ENCODE measurements at regions not wholly inside any gene's neighbourhood (a gene's known extent, or its start where the extent isn't known, plus 50 kb on each side); places are given as distances from the start of the nearest gene placed in this dataset.

DNA sequence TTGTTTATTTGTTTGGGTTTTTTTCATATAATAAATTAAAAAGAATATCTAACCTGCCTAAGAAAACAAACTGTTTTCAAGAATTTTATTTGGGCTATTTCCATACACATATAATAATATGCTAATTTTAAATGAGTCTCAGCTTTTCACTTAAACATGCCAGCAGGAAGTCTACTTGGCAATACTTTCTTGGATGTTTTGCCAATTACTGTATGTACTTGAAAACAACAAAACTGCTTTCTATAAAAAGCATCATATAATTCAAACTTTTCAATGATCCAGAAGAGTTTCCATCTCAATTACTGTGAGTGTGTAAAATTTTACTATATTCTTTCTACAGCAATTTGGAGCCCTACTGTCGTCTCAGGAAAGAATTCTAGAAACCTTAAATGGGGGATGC, 961.2 kb downstream of the PCDH17 start (continued):
- no peak for TF ChIP-seq ZNF384 (IDR thresholded peaks at IDR 0.05; ENCODE audit: borderline replicate concordance, low read depth, low read length)
- no peak for TF ChIP-seq STAT3 (IDR thresholded peaks at IDR 0.05; ENCODE audit: low read depth, low read length)
- TF ChIP-seq, protein P1, sequence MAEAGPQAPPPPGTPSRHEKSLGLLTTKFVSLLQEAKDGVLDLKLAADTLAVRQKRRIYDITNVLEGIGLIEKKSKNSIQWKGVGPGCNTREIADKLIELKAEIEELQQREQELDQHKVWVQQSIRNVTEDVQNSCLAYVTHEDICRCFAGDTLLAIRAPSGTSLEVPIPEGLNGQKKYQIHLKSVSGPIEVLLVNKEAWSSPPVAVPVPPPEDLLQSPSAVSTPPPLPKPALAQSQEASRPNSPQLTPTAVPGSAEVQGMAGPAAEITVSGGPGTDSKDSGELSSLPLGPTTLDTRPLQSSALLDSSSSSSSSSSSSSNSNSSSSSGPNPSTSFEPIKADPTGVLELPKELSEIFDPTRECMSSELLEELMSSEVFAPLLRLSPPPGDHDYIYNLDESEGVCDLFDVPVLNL (IDR thresholded peaks at IDR 0.05; ENCODE audit: low read depth, low read length), result no peak

DNA sequence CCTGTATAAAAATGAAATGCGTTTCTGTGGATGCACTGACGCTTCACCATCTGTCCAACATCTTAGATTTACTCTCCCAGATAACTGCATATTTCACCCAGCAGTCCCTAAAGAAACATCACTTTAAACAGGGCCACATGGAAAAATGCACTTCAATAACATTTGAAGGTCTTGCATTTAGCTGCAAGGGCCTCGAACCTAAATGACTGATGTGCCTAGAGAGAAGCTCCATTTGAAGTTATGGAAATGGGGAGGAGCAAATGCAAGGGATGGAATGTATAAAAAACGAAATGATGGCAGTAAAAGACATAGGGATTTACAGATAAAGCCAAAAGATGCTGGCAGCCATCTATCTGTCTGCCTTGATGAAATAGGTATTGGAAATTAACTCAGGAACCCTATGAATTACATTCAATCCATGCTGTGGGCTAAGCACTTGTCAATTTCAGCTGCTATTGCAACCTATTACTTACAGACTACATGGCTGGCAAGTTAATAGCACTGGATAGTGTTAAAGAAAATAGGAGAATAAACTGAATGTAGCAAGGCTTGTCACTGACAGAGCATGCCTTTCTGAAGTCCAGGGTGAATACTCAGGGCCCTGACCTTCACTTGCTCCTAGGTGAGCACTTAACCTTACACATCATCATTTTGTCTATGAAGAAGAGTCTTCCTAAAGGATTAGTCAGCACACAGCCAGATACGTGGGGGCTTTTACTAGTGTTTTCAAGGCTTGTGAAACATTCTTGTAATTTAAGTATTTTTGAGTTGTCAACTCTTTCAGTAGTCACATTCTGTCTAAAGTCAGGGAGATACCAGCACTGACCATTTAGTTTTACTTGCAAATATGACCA, 963.4 kb downstream of the PCDH17 start:
- FAIRE-seq, result no peak
- in situ Hi-C loops (cut with MboI), result no loop called here
- POLR2A ChIA-PET, result no interaction called here
- TF ChIP-seq EGR1 (IDR thresholded peaks at IDR 0.05; ENCODE audit: borderline replicate concordance in 1 of 2, low read depth in 2 of 2, low read length in 2 of 2) (no peak), MEF2A (IDR thresholded peaks at IDR 0.05; ENCODE audit: insufficient read depth, low read depth, low read length) (no peak), IKZF2 (IDR thresholded peaks at IDR 0.05) (no peak), SMAD5 (IDR thresholded peaks at IDR 0.05; ENCODE audit: low read depth) (no peak), ATF7 (IDR thresholded peaks at IDR 0.05; ENCODE audit: low read depth) (no peak), HDAC6 (IDR thresholded peaks at IDR 0.05; ENCODE audit: unreplicated experiment) (no peak), POU2F2 (IDR thresholded peaks at IDR 0.05; ENCODE audit: borderline replicate concordance, low read depth, low read length) (no peak), CBX5 (IDR thresholded peaks at IDR 0.05; ENCODE audit: low read depth) (no peak), JUNB (IDR thresholded peaks at IDR 0.05) (no peak), SIN3A (IDR thresholded peaks at IDR 0.05; ENCODE audit: low read depth, low read length) (no peak)
- TF ChIP-seq, protein P2, sequence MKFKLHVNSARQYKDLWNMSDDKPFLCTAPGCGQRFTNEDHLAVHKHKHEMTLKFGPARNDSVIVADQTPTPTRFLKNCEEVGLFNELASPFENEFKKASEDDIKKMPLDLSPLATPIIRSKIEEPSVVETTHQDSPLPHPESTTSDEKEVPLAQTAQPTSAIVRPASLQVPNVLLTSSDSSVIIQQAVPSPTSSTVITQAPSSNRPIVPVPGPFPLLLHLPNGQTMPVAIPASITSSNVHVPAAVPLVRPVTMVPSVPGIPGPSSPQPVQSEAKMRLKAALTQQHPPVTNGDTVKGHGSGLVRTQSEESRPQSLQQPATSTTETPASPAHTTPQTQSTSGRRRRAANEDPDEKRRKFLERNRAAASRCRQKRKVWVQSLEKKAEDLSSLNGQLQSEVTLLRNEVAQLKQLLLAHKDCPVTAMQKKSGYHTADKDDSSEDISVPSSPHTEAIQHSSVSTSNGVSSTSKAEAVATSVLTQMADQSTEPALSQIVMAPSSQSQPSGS (IDR thresholded peaks at IDR 0.05; ENCODE audit: low read length), result no peak
- TF ChIP-seq, protein P3, sequence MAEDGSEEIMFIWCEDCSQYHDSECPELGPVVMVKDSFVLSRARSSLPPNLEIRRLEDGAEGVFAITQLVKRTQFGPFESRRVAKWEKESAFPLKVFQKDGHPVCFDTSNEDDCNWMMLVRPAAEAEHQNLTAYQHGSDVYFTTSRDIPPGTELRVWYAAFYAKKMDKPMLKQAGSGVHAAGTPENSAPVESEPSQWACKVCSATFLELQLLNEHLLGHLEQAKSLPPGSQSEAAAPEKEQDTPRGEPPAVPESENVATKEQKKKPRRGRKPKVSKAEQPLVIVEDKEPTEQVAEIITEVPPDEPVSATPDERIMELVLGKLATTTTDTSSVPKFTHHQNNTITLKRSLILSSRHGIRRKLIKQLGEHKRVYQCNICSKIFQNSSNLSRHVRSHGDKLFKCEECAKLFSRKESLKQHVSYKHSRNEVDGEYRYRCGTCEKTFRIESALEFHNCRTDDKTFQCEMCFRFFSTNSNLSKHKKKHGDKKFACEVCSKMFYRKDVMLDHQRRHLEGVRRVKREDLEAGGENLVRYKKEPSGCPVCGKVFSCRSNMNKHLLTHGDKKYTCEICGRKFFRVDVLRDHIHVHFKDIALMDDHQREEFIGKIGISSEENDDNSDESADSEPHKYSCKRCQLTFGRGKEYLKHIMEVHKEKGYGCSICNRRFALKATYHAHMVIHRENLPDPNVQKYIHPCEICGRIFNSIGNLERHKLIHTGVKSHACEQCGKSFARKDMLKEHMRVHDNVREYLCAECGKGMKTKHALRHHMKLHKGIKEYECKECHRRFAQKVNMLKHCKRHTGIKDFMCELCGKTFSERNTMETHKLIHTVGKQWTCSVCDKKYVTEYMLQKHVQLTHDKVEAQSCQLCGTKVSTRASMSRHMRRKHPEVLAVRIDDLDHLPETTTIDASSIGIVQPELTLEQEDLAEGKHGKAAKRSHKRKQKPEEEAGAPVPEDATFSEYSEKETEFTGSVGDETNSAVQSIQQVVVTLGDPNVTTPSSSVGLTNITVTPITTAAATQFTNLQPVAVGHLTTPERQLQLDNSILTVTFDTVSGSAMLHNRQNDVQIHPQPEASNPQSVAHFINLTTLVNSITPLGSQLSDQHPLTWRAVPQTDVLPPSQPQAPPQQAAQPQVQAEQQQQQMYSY (CRISPR knock-in tag; IDR thresholded peaks at IDR 0.05), result no peak
- TF ChIP-seq, protein P4, sequence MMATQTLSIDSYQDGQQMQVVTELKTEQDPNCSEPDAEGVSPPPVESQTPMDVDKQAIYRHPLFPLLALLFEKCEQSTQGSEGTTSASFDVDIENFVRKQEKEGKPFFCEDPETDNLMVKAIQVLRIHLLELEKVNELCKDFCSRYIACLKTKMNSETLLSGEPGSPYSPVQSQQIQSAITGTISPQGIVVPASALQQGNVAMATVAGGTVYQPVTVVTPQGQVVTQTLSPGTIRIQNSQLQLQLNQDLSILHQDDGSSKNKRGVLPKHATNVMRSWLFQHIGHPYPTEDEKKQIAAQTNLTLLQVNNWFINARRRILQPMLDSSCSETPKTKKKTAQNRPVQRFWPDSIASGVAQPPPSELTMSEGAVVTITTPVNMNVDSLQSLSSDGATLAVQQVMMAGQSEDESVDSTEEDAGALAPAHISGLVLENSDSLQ (IDR thresholded peaks at IDR 0.05), result no peak

More for the DNA sequence above, 963.4 kb downstream of the PCDH17 start:
- Histone ChIP-seq H2AFZ (ENCODE audit: control insufficient read depth, low read depth, low read length) (no peak overlapping the region), H3K27ac (ENCODE audit: control insufficient read depth, insufficient read depth) (no peak overlapping the region), H3K27me3 (replicated peaks in 1 of 2; ENCODE audit: control insufficient read depth in 2 of 2, insufficient read depth in 2 of 2, low read length in 1 of 2) (no peaks in the 10 kb centered on the region), H3K4me3 (no peak overlapping the region), H3K4me1 (ENCODE audit: control insufficient read depth, insufficient read depth, low read length) (no peaks in the 10 kb centered on the region), H3K79me2 (ENCODE audit: control insufficient read depth, insufficient read depth, low read length) (no peaks in the 10 kb centered on the region), H4K20me1 (ENCODE audit: control insufficient read depth, insufficient read depth) (no peaks in the 10 kb centered on the region), H3K9me3 (replicated peaks; ENCODE audit: control insufficient read depth, insufficient read depth, low read length) (no peaks in the 10 kb centered on the region), H3K4me2 (ENCODE audit: control insufficient read depth, insufficient read depth) (no peak overlapping the region), H3K36me3 (ENCODE audit: control insufficient read depth in 2 of 2, insufficient read depth in 2 of 2, low read length in 1 of 2) (no peaks in the 10 kb centered on the region), H3K9ac (ENCODE audit: control insufficient read depth, insufficient read depth, low read length) (no peak overlapping the region)
- 33% methylated on average over 5 of the region's 5 CpGs for WGBS (ENCODE audit: insufficient coverage, insufficient replicate concordance, low lambda C conversion rate, missing lambda C conversion rate)
- ChIA-PET SMC1A (ENCODE audit: uncharacterized antibody, unreplicated experiment) (interaction anchor here (0.9 to 1.3 kb wide), 2 partner anchors 24 to 142 kb away, joined by 3 read pairs; no protein-coding TSS in a partner anchor), CTCF (no interaction called here), RAD21 (ENCODE audit: unreplicated experiment) (no interaction called here)
- no peak for DNase-seq (ENCODE audit: low read depth, low spot score)
- intact Hi-C loops (cut with micrococcal nuclease; ENCODE audit: unreplicated experiment), result no loop called here
- ATAC-seq, result no peak
- no TSS peak for BruUV-seq (replicated peaks)
